ENCODE measurements at regions not wholly inside any gene's neighbourhood (a gene's known extent, or its start where the extent isn't known, plus 50 kb on each side); places are given as distances from the start of the nearest gene placed in this dataset.

DNA sequence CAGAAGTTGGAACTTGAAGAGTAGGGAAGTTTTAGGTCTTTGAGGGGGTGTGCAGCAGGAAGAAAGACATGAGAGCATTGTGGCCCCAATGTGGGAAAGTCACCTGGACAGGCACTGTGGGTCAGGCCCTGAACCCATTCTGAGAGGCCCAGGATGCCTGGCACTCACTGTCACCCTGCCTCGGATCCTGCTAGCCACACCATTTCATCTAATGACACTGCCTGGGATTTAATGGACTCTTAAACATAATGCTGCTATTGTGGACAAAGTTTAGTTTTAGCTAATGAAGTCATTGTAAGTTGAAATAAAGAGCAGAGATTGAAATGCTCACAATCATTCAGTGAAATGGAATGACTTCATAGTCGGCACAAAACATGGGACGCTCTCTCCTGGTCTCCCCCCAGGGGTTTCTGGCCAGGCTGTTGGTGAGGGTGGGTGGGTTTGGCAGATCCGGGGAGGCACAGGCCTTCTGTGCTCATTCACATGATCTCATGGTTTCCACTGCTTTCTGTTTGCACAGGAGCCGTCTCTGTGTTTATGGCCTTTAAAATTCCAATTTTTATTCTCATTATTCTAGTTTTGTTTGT lies 141.8 kb upstream of the KLHL29 start:
- Mint-ChIP-seq H3K4me1 (no peaks in the 10 kb centered on the region), H3K4me3 (no peak overlapping the region), H3K36me3 (no peaks in the 10 kb centered on the region), H3K27me3 (peaks cover 0 to 19% (median 13%) of the 10 kb centered on the region in 5 donors), H3K27ac (no peak overlapping the region), H3K9me3 (peaks cover 0 to 2% (median 0%) of the 10 kb centered on the region in 9 donors)
- ATAC-seq (no peak), DNase-seq (no peak)
- POLR2A ChIA-PET: no interaction called here

DNA sequence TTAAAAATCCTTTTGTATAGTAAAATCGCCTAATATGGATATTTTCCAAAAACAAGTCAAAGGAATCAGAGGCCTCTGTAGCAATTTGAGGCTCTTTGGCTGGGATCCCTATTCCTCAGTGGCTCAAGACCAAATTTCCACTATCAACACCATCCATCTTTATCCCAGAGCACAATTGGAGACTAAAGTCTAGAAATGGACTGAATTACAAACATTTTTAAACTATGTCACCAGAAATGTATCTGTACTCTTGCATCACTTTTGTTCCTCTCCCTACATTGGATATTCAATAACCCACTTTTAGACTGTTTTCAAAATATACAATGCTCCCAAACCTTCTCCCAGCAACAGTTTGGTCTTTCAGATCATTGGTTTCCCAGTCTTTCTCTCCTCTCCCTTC lies 140.4 kb upstream of the KLHL29 start:
- H3K27ac Mint-ChIP-seq: no peak overlapping the region
- H3K27me3 Mint-ChIP-seq: peaks cover 0 to 20% (median 14%) of the 10 kb centered on the region in 5 donors
- no peak overlapping the region for H3K4me3 Mint-ChIP-seq
- POLR2A ChIA-PET: no interaction called here
- peaks cover 0 to 2% (median 0%) of the 10 kb centered on the region in 9 donors for H3K9me3 Mint-ChIP-seq
- no peak for ATAC-seq
- H3K4me1 Mint-ChIP-seq: no peaks in the 10 kb centered on the region
- no peak for DNase-seq
- no peaks in the 10 kb centered on the region for H3K36me3 Mint-ChIP-seq

DNA sequence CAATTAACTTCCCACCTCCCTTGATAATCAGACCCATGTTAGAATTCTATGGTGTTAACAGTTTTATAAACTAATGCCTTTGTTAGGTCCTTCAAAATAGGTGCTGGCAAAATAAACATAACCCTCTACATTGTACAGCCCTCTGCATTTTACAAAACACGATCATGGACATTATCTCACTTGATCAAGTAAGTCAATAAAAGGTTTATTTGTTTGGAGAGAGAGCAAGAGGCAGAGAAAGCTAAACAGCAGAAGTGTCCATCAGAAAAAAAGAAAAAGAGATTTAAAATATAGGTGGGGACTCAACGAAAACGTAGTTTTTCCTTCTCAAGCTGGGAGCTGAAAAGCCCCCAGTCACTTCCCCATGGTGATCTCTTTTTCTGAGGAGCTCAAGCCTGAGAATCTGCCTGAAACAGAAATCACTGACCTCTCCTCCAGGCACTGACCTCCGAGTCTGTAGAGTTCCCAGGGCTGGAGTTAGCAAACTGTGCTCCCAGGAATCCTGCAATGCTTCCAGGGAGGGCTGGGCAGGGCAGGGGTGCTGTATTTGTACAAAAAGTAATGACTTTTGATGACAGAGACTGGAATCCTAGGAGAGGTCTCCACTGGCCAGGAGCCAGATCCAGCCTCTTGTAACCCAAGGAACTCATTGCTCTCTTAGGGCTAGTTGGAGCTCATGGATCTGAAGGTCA lies 137.8 kb upstream of the KLHL29 start:
- Mint-ChIP-seq H3K4me1 (no peaks in the 10 kb centered on the region), H3K9me3 (no peaks in the 10 kb centered on the region), H3K27ac (no peak overlapping the region), H3K27me3 (peaks cover 8 to 36% (median 23%) of the 10 kb centered on the region in 5 donors), H3K4me3 (no peak overlapping the region), H3K36me3 (no peaks in the 10 kb centered on the region)
- ATAC-seq (no peak), DNase-seq (no peak)
- POLR2A ChIA-PET: no interaction called here

DNA sequence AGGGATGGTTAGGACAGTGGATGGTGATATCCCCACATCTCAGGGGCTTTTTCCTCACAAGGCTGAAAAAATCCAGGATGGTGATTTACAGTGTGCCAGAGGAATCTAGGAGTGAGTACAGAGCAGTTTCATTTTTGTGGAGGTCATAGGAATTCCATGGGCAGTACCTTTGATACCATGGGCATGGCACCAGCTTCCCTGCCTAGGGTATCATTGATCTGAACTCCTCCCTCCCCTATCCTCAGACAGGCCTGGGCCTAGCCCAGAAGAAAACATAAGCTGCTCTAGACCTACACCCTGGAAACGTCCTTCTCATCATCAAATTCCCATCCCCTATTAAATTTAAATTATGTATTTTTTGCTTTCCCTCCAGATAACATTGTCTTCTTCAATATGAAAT lies 136.3 kb upstream of the KLHL29 start:
- ATAC-seq (no peak), DNase-seq (no peak)
- Mint-ChIP-seq H3K27me3 (peaks cover 8 to 36% (median 25%) of the 10 kb centered on the region in 5 donors), H3K27ac (no peak overlapping the region), H3K4me3 (no peak overlapping the region), H3K4me1 (no peaks in the 10 kb centered on the region), H3K36me3 (no peaks in the 10 kb centered on the region), H3K9me3 (no peaks in the 10 kb centered on the region)
- POLR2A ChIA-PET: no interaction called here

DNA sequence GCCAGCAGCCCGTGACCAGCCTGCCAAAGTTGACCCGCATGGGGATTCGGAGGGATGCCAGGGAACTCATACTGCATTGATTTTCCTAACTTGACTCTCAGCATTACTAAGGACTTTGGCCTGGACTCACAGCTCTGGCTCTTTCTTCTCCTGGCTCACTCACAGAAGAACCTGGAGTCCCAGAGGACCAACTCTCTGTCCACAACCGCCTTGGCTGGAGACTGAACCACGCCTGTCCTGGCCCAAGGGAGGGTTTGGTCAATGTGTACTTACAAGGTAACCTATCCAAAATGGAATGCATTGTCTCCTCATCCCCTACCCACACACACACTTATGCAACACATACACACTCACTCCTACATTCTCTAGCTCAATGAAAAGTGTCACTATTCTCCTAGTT lies 135.6 kb upstream of the KLHL29 start:
- ATAC-seq (no peak), DNase-seq (no peak)
- Mint-ChIP-seq H3K27ac (no peak overlapping the region), H3K36me3 (no peaks in the 10 kb centered on the region), H3K9me3 (no peaks in the 10 kb centered on the region), H3K4me1 (no peaks in the 10 kb centered on the region), H3K4me3 (no peak overlapping the region), H3K27me3 (peaks cover 8 to 36% (median 25%) of the 10 kb centered on the region in 5 donors)
- POLR2A ChIA-PET: no interaction called here

DNA sequence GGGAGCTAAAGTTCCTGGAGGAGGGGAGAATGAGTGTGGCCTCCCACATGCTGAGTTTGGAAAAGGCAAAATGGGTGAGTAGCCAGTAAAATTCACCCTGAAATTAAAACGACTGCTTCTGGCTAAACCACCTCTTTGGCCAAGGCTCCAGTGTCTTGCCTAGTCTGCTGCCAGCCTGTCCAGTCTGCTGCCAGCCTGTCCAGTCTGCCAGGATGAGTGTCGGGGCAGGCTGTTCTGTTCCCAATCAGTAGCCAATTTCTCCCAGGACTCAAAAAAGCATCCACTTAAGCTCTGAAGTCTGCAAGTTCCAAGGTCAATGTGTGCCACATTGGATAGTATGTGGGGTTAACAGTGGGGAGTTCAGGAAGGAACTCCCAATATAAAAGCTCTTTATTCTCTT lies 134.6 kb upstream of the KLHL29 start:
- Mint-ChIP-seq H3K36me3 (no peaks in the 10 kb centered on the region), H3K4me3 (no peak overlapping the region), H3K27me3 (peaks cover 8 to 42% (median 27%) of the 10 kb centered on the region in 5 donors), H3K9me3 (no peaks in the 10 kb centered on the region), H3K27ac (no peak overlapping the region), H3K4me1 (no peaks in the 10 kb centered on the region)
- POLR2A ChIA-PET: no interaction called here
- ATAC-seq (no peak), DNase-seq (no peak)

DNA sequence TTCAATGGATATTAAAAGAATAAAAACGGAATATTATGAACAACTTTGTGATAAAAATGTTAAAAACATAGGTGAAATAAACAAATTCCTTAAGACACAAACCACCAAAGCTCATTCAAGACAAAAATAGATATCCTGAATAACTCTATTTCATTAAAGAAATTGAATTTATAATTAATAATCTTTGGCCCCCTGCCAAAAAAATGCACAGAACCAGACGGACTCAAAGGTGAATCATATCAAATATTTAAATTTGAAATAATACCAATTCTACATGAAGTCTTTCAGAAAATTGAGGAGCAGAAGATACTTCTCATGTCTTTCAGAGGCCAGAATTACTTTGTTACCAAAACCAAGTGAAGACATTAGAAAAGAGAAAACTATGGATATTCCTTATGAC lies 128.3 kb upstream of the KLHL29 start:
- POLR2A ChIA-PET: no interaction called here
- peaks cover 0 to 23% (median 5%) of the 10 kb centered on the region in 5 donors for H3K27me3 Mint-ChIP-seq
- H3K4me1 Mint-ChIP-seq: no peaks in the 10 kb centered on the region
- no peak overlapping the region for H3K4me3 Mint-ChIP-seq
- DNase-seq (no peak), ATAC-seq (no peak)
- H3K27ac Mint-ChIP-seq: no peak overlapping the region
- H3K9me3 Mint-ChIP-seq: no peaks in the 10 kb centered on the region
- H3K36me3 Mint-ChIP-seq: no peaks in the 10 kb centered on the region

DNA sequence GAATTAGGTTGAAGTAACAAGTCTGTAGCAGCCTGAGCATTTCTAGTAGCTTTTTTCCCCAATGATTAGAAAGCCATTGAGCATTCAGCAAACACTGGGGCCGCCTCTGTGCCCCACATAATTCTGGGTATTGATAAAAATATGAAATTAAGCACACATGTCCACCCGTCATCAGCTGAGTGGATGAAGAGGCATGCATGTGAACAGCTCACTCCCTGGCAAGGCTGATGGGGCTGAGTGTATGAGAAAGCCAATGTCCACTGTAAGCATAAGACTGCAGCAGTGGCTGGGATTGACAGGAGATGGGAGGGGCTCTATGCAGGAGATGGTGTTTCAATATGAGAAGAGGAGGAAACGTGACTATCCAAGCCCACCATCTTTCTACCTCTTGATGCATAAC lies 124.4 kb upstream of the KLHL29 start:
- H3K9me3 Mint-ChIP-seq: no peaks in the 10 kb centered on the region
- DNase-seq (no peak), ATAC-seq (no peak)
- H3K4me3 Mint-ChIP-seq: no peak overlapping the region
- H3K27ac Mint-ChIP-seq: no peak overlapping the region
- no peaks in the 10 kb centered on the region for H3K36me3 Mint-ChIP-seq
- no peaks in the 10 kb centered on the region for H3K4me1 Mint-ChIP-seq
- peaks cover 0 to 15% (median 0%) of the 10 kb centered on the region in 5 donors for H3K27me3 Mint-ChIP-seq
- POLR2A ChIA-PET: no interaction called here

DNA sequence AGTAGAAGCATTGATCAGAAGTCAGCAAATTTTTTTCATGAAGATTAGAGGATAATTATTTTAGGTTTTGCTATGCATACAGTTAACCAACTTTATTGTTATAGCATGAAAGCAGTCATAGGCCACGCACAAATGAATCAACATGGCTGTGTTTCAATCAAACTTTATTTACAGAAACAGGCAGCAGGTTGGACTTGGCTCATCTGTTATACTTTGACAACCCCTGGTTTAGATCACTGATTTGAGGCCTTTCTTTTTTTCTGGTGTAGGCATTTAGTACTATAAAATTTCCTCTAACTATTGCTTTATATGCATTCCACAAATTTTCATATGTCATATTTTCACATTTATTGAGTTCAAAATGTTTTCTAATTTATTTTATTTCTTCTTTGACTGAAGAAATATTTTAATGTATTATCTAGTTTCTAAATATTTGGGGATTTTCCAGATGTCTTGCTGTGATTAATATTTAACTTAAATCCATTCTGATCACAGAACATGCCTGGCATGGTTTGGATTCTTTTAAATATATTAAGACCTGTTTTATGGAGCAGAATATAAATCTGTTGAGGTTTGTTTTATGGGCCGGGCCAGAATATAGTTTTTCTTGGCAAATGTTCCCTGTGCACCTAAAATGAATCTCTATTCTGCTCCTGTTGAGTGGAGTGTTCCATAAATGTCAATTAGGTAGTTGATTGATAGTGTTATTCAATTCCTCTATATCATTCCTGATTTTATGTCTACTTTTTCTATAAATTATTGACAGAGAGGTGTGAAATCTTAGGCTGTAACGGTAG lies 116.3 kb upstream of the KLHL29 start:
- H3K36me3 Mint-ChIP-seq: no peaks in the 10 kb centered on the region
- no peak overlapping the region for H3K4me3 Mint-ChIP-seq
- no peaks in the 10 kb centered on the region for H3K9me3 Mint-ChIP-seq
- H3K4me1 Mint-ChIP-seq: no peaks in the 10 kb centered on the region
- ATAC-seq: no peak
- POLR2A ChIA-PET: no interaction called here
- no peak for DNase-seq
- H3K27me3 Mint-ChIP-seq: peaks cover 12 to 18% (median 16%) of the 10 kb centered on the region in 5 donors
- H3K27ac Mint-ChIP-seq: no peak overlapping the region

DNA sequence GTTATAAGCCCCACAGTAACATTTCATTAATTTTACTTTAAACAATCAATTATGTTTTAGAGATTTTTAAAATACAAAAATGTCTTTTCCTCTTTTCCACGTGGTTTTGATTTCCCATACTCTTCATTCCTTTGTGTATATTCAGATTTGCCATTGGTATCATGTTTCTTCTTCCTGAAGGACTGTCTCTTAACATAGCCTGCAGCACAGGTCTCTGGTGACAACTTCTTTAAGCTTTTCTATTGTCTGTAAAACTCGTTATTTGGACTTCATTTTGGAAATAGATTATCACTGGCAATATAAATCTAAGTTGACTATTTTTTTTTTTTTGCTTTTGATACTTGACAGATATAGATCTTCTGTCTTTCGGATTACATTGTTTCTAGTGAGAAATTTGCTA lies 115.2 kb upstream of the KLHL29 start:
- Mint-ChIP-seq H3K9me3 (no peaks in the 10 kb centered on the region), H3K4me1 (no peaks in the 10 kb centered on the region), H3K4me3 (no peak overlapping the region), H3K27me3 (peaks cover 12 to 23% (median 16%) of the 10 kb centered on the region in 5 donors), H3K27ac (no peak overlapping the region), H3K36me3 (no peaks in the 10 kb centered on the region)
- POLR2A ChIA-PET: no interaction called here
- no peak for ATAC-seq
- no peak for DNase-seq

DNA sequence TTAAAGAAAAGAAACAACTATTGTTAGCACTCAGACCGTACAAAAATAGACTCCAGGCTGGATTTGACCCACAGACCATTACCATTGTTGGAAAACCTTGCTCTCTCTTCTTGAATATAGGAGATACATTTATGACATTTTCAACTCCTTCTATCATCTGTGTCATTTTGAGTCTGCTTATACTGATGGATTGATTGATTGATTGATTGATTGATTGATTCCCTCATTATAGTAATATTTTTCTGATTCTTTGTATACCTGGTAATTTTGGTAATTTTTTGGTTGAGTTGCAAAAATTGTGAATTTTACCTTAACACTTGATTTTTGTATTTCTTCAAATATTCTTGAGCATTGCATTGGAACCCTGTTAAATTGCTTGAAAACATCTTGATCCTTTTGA lies 114.2 kb upstream of the KLHL29 start:
- no peaks in the 10 kb centered on the region for H3K9me3 Mint-ChIP-seq
- no peaks in the 10 kb centered on the region for H3K4me1 Mint-ChIP-seq
- DNase-seq (no peak), ATAC-seq (no peak)
- H3K4me3 Mint-ChIP-seq: no peak overlapping the region
- H3K27me3 Mint-ChIP-seq: peaks cover 12 to 27% (median 25%) of the 10 kb centered on the region in 5 donors
- POLR2A ChIA-PET: no interaction called here
- no peaks in the 10 kb centered on the region for H3K36me3 Mint-ChIP-seq
- no peak overlapping the region for H3K27ac Mint-ChIP-seq

DNA sequence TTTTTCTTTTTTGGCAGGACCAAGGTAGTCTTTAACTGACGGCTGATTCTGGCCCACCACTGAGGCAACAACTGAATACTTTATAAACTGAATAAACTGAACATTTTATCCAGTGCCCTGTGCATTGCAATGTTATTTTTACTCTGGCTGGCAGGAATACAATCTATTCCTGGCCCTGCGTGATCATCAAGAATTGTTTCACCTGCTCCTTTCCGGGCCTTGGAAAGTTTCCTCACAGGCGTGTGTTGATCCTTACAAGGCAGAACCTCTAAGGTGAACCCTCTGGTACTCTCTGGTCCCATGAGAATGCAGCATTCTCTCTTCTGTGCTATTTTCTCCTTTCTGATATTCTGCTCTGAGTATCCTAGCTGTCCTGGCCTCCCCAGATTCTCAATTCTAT lies 113.7 kb upstream of the KLHL29 start:
- H3K27ac Mint-ChIP-seq: no peak overlapping the region
- peaks cover 12 to 31% (median 29%) of the 10 kb centered on the region in 5 donors for H3K27me3 Mint-ChIP-seq
- no peaks in the 10 kb centered on the region for H3K36me3 Mint-ChIP-seq
- H3K4me1 Mint-ChIP-seq: no peaks in the 10 kb centered on the region
- ATAC-seq (no peak), DNase-seq (no peak)
- POLR2A ChIA-PET: no interaction called here
- no peak overlapping the region for H3K4me3 Mint-ChIP-seq
- H3K9me3 Mint-ChIP-seq: no peaks in the 10 kb centered on the region

DNA sequence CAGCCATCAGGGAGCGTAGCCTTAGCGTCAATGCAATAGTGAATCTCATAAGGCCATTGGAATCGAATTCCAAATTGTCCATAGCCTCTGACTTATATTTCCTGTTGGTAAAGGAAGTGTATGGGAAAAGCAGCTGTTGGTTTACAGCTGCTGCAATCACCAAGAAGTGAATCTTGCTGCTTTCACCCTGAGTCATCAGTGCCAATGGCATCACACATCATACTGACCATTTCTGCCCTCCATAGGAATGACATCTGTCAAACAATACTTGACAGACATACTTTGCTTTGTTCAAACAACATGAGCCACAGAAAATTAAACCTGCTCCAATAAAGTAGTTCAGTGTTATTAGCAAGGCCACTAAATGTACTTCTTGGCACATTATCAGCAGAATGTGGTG lies 111.2 kb upstream of the KLHL29 start:
- Mint-ChIP-seq H3K27me3 (peaks cover 14 to 54% (median 42%) of the 10 kb centered on the region in 5 donors), H3K4me3 (no peak overlapping the region), H3K36me3 (no peaks in the 10 kb centered on the region), H3K4me1 (no peaks in the 10 kb centered on the region), H3K9me3 (no peaks in the 10 kb centered on the region), H3K27ac (no peak overlapping the region)
- no peak for DNase-seq
- POLR2A ChIA-PET: no interaction called here
- ATAC-seq: no peak
